Activated naive CD8-positive, alpha-beta T cell treated with anti-CD3 and anti-CD28 coated beads for 36 hours (primary cell): ENCODE measurements at regions not wholly inside any gene's neighbourhood (a gene's known extent, or its start where the extent isn't known, plus 50 kb on each side); places are given as distances from the start of the nearest gene placed in this dataset.

ENCODE experiments used
- DNase-seq: peaks from one replicate; pipeline ENCODE4 v3.0.0; 2021
- H3K27ac Mint-ChIP-seq: one replicate; pipeline ENCODE4 v1.8.0; 2022; ENCODE audit warnings: mild to moderate bottlenecking, moderate library complexity, mixed read lengths
- H3K27me3 Mint-ChIP-seq: one replicate; pipeline ENCODE4 v1.8.0; 2022; ENCODE audit warnings: mild to moderate bottlenecking, mixed read lengths
- H3K36me3 Mint-ChIP-seq: one replicate; pipeline ENCODE4 v1.8.0; 2021; ENCODE audit warnings: mild to moderate bottlenecking, mixed read lengths
- H3K4me1 Mint-ChIP-seq: one replicate; pipeline ENCODE4 v1.8.0; 2021; ENCODE audit warnings: mixed read lengths
- H3K4me3 Mint-ChIP-seq: one replicate; pipeline ENCODE4 v1.8.0; 2022; ENCODE audit warnings: mild to moderate bottlenecking, moderate library complexity, mixed read lengths
- H3K9me3 Mint-ChIP-seq: one replicate; pipeline ENCODE4 v1.8.0; 2022; ENCODE audit warnings: mixed read lengths

DNA sequence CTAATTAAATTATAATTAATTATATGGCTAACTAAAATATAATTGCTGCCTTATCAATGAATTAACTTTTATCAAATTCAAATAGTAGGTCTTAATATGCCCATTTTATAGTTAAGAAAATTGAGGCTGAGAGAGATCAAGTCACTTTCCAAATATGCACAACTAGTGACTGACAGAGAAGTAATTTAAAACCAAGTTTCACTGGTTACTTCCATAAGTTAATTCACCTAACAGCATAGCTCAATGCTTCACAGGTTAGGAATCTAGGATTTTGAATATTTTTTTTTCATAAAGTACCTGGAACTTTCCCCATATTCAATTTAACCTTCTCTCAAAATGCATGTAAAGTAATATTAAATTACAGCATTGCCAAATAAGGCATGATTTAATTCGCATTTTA is 134.4 kb upstream of the VEGFC start:
- no peaks in the 10 kb centered on the region for H3K36me3 Mint-ChIP-seq
- no peak overlapping the region for H3K27ac Mint-ChIP-seq
- H3K4me1 Mint-ChIP-seq = no peaks in the 10 kb centered on the region
- no peaks in the 10 kb centered on the region for H3K27me3 Mint-ChIP-seq
- H3K9me3 Mint-ChIP-seq = no peaks in the 10 kb centered on the region
- DNase-seq = no peak
- no peak overlapping the region for H3K4me3 Mint-ChIP-seq

DNA sequence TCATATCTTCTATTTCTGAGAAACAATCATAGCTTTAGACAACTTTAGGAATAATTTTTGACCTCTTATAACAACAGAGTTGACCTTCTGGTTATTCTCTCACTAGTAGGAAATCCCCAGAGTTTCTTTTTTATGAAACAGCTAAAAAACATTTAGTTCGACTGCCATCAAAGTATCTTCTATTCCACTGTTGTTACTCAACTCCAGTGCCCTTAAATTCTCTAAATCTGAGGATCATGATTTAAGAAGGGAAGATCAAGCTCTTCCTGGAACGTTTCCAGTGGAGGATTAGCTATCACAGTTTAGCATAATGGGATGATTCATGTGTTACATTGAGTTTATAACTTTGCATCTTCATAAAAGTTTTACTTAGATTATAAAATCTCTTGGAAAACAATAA is 134.9 kb upstream of the VEGFC start:
- no peak overlapping the region for H3K27ac Mint-ChIP-seq
- H3K27me3 Mint-ChIP-seq = no peaks in the 10 kb centered on the region
- H3K9me3 Mint-ChIP-seq = no peaks in the 10 kb centered on the region
- DNase-seq = no peak
- no peaks in the 10 kb centered on the region for H3K36me3 Mint-ChIP-seq
- H3K4me3 Mint-ChIP-seq = no peak overlapping the region
- H3K4me1 Mint-ChIP-seq = no peaks in the 10 kb centered on the region

- Mint-ChIP-seq H3K9me3 (peaks cover 1% of the 10 kb centered on the region), H3K4me3 (no peak overlapping the region), H3K27me3 (peaks cover 5% of the 10 kb centered on the region), H3K36me3 (no peaks in the 10 kb centered on the region), H3K27ac (no peak overlapping the region), H3K4me1 (no peaks in the 10 kb centered on the region)
- DNase-seq = no peak
Observed at GRCh38 chr4:176939445-176939844, 146.7 kb upstream of the VEGFC start.

DNA sequence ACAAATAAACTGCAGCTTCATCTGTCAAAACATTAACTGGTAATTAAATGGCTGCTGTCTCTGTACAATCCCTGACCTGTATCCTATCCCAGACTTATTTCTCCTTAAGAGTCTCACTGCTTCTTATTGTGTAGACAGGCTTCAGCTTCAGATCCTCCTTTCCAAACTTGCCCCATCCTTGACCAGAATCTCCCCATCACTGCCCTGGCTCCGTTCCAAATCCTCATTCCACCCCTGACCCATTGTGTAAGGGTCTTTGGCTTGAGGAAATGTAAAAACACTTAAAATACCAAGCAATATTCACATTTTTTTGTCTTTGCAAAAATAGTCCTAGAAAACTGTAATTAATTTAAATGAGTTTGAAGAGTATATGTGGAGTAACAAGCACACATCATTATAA is 152.6 kb upstream of the VEGFC start:
- H3K9me3 Mint-ChIP-seq = no peaks in the 10 kb centered on the region
- no peak for DNase-seq

DNA sequence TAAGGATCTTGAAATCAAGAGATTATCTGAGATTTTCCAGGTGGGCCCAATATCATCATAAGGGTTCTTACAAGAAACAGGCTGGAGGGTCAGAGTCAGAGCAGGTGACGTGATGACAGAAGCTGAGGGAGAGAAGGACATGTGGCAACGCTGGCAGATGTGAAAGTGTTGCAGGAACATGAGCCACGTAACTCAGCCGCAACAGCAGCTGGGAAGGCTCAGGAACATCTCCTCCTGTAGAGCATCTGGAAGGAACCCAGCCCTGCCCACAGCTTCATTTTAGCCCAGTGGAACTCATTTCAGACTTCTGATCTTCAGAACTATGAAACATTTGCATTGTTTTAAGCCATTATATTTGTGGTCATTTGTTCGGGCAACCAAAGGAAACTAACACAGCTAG is 156.3 kb upstream of the VEGFC start:
- peaks cover 4% of the 10 kb centered on the region for H3K27me3 Mint-ChIP-seq
- no peaks in the 10 kb centered on the region for H3K4me1 Mint-ChIP-seq
- no peaks in the 10 kb centered on the region for H3K9me3 Mint-ChIP-seq
- no peak for DNase-seq
- no peaks in the 10 kb centered on the region for H3K36me3 Mint-ChIP-seq
- H3K27ac Mint-ChIP-seq = no peak overlapping the region
- H3K4me3 Mint-ChIP-seq = no peak overlapping the region

More for the DNA sequence above, 152.6 kb upstream of the VEGFC start:
- no peaks in the 10 kb centered on the region for H3K4me1 Mint-ChIP-seq
- H3K36me3 Mint-ChIP-seq = no peaks in the 10 kb centered on the region
- H3K27ac Mint-ChIP-seq = no peak overlapping the region
- peaks cover 9% of the 10 kb centered on the region for H3K27me3 Mint-ChIP-seq
- no peak overlapping the region for H3K4me3 Mint-ChIP-seq

DNA sequence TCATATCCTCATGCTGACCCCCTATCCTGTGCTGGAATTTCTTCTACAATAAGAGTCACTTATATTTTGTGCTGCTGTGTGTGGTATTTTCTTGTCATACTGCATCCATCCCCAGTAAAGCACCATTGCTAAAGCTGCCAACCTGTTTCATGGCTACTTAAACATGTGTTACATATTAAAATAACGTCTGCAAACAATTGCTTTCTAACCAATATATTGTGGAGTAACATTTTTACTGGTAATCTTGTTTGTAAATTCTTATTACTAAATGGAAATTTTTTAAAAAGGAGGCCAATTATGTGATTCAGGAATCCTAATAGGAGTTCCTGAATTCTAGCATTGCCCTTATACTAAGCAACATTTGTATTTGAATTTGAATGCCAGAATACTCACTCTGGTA is 160.3 kb upstream of the VEGFC start:
- Mint-ChIP-seq H3K27me3 (no peaks in the 10 kb centered on the region), H3K27ac (no peak overlapping the region), H3K9me3 (peaks cover 6% of the 10 kb centered on the region), H3K36me3 (no peaks in the 10 kb centered on the region), H3K4me3 (no peak overlapping the region), H3K4me1 (no peaks in the 10 kb centered on the region)
- no peak for DNase-seq

GRCh38 chr4:176957353-176958118 is 164.8 kb upstream of the VEGFC start:
- Mint-ChIP-seq H3K36me3 (no peaks in the 10 kb centered on the region), H3K4me3 (no peak overlapping the region), H3K27me3 (no peaks in the 10 kb centered on the region), H3K27ac (no peak overlapping the region), H3K9me3 (peaks cover 6% of the 10 kb centered on the region), H3K4me1 (no peaks in the 10 kb centered on the region)
- DNase-seq = no peak

DNA sequence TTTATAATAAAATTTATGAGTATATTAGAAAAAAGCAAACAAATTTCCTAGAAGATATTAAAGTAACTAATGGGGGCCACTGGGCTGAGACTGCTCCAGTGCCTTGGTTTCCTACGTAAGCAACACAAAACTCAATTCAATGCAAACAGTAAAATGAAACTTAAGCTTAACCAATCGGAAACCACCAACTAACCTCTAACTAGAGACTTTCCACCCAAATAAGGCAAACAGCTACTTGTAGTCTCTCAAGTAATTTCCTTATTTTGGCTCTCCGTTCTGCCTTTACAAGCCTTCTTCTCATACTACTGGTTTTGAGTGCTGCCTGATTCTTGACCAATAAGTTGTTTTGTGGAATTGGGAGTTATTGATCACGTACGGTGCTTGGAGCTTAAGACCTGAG is 167.3 kb upstream of the VEGFC start:
- Mint-ChIP-seq H3K9me3 (peaks cover 3% of the 10 kb centered on the region), H3K36me3 (no peaks in the 10 kb centered on the region)

DNA sequence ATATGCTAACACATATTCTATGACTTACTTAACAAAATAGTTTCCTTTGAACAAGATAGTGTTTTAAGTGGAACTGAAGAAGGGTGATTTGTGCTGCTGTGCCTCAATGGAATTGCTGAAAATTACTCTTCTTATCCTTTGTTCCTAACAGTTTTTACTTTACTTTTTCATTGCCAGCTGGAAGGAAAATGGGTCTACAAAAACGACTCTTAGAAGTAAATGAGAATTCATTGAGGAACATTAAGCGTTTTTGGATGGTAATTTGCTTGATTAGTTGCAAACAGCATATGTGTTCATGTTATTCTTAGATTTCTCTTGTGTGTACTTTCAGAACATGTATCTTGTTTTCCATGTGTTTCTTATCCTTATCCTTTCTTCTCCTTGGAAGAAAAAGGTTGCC is 170.4 kb upstream of the VEGFC start:
- Mint-ChIP-seq H3K4me3 (no peak overlapping the region), H3K9me3 (no peaks in the 10 kb centered on the region), H3K27me3 (no peaks in the 10 kb centered on the region), H3K27ac (no peak overlapping the region), H3K36me3 (no peaks in the 10 kb centered on the region), H3K4me1 (no peaks in the 10 kb centered on the region)
- DNase-seq = no peak

More for the DNA sequence above, 167.3 kb upstream of the VEGFC start:
- H3K27ac Mint-ChIP-seq = no peak overlapping the region
- H3K4me1 Mint-ChIP-seq = no peaks in the 10 kb centered on the region
- no peaks in the 10 kb centered on the region for H3K27me3 Mint-ChIP-seq
- H3K4me3 Mint-ChIP-seq = no peak overlapping the region
- no peak for DNase-seq

DNA sequence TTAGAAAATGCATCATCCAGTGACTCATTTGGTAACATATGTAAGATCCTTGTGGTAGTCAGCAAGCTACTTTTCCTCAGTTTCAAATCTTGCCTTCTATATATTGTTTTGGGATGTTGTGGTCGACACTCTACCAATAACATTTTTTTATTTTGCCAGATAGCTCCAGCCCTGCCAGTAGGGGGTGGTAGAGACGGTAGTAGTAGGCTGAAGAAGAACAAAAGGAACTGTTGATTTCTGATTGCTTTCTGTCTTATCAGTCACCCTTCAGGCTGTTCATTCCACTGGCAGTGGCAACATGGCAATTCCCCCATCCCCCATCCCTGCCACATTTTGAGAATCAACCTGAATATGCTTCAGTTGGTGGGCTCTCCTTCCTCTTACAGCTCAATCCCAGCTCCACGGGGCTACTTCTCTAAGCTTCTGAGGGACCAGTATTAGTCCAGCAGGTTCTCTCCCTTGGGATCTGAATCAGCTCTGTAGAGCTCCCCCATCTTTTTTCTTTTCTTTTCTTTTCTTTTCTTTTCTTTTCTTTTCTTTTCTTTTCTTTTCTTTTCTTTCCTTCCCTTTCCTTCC is 171.5 kb upstream of the VEGFC start:
- no peak overlapping the region for H3K27ac Mint-ChIP-seq
- H3K4me1 Mint-ChIP-seq = no peaks in the 10 kb centered on the region
- H3K27me3 Mint-ChIP-seq = no peaks in the 10 kb centered on the region
- H3K4me3 Mint-ChIP-seq = no peak overlapping the region
- no peaks in the 10 kb centered on the region for H3K9me3 Mint-ChIP-seq
- H3K36me3 Mint-ChIP-seq = no peaks in the 10 kb centered on the region
- no peak for DNase-seq

GRCh38 chr4:176967586-176967985 is 174.9 kb upstream of the VEGFC start:
- DNase-seq = no peak
- no peaks in the 10 kb centered on the region for H3K36me3 Mint-ChIP-seq
- no peaks in the 10 kb centered on the region for H3K4me1 Mint-ChIP-seq
- no peaks in the 10 kb centered on the region for H3K9me3 Mint-ChIP-seq
- no peak overlapping the region for H3K27ac Mint-ChIP-seq
- no peak overlapping the region for H3K4me3 Mint-ChIP-seq
- H3K27me3 Mint-ChIP-seq = no peaks in the 10 kb centered on the region

DNA sequence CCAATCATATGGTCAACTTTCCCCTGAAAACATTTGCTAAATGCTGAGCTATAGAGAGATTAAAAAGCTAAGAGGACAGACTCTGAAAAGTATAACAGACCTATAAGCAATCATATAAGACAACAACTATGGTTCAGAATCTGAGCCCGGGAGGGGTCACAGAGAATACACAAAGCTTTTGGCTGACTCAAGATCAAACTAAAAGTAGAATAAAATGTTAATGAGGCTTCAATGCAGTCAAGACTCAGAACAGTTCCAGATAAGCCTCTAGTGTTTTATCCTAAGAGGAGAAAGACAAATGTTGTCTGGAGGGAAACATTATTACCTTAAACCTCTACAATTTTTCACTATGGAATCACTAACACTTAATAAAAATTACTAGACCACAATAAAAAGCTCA is 175.4 kb upstream of the VEGFC start:
- Mint-ChIP-seq H3K9me3 (no peaks in the 10 kb centered on the region), H3K27me3 (no peaks in the 10 kb centered on the region), H3K27ac (no peak overlapping the region), H3K36me3 (no peaks in the 10 kb centered on the region), H3K4me3 (no peak overlapping the region), H3K4me1 (no peaks in the 10 kb centered on the region)
- DNase-seq = no peak

DNA sequence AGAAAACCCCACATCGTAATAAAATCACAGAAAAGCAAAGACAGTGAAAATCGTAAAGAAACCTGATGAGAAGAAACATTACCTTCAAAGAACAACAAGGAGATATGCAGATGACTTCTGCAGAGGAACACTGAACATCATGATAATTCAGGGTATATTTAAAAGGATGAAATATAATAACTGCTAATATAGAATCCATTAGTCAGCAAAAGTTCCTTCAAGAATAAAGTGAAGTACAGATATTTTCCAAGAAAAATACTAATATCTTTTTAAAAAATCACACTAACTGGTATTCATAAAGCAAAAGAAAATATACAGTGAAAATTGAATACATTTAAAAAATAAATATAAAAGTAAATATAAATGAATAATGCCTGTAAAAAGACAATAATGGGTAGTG is 176.3 kb upstream of the VEGFC start:
- Mint-ChIP-seq H3K27me3 (no peaks in the 10 kb centered on the region), H3K4me1 (no peaks in the 10 kb centered on the region), H3K27ac (no peak overlapping the region), H3K4me3 (no peak overlapping the region), H3K9me3 (no peaks in the 10 kb centered on the region), H3K36me3 (no peaks in the 10 kb centered on the region)
- DNase-seq = no peak

DNA sequence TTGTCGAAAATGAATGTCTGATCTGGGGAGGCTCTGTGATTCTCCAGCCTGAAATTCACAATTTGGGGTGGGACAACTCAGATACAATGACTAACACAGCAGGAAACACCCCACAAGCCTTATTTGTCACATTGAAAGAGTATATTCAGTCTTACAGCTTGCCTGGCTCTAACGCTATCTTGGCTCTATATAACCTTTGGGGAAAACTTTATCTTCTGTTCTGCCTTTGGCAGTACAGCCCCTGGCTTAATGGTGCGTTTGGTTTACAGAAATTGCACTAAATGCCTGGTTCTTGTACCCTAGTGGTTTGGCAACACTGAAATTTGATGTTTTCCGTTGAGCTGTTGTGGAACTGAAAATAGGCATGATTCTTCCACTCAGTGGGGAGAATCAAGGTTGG is 178.1 kb upstream of the VEGFC start:
- Mint-ChIP-seq H3K27me3 (no peaks in the 10 kb centered on the region), H3K4me1 (no peaks in the 10 kb centered on the region), H3K27ac (no peak overlapping the region), H3K9me3 (no peaks in the 10 kb centered on the region), H3K4me3 (no peak overlapping the region), H3K36me3 (no peaks in the 10 kb centered on the region)
- no peak for DNase-seq

GRCh38 chr4:176971576-176972115 is 178.9 kb upstream of the VEGFC start:
- Mint-ChIP-seq H3K4me3 (no peak overlapping the region), H3K9me3 (no peaks in the 10 kb centered on the region)
- no peak for DNase-seq

DNA sequence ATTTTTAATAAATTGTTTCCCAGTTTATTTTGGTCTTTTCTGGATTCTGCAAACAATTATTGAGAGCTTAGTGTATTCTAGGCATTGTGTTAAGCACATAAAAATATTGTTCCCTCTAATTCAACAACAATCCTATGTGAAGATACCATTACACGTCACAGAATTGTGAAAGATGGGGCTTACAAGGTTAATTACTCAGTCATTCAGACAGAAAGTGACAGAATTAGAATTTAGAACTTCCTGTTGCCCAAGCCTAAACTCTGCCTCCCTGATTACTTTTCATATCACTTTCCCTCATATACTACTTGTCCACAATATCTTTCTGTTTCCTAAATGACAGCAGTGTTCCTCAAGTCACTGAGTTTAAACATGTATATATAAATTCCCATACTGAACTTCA is 186.7 kb upstream of the VEGFC start:
- H3K36me3 Mint-ChIP-seq = no peaks in the 10 kb centered on the region
- H3K27me3 Mint-ChIP-seq = no peaks in the 10 kb centered on the region

More at GRCh38 chr4:176971576-176972115, 178.9 kb upstream of the VEGFC start:
- Mint-ChIP-seq H3K27ac (no peak overlapping the region), H3K4me1 (no peaks in the 10 kb centered on the region), H3K36me3 (no peaks in the 10 kb centered on the region), H3K27me3 (no peaks in the 10 kb centered on the region)

More for the DNA sequence above, 186.7 kb upstream of the VEGFC start:
- H3K27ac Mint-ChIP-seq = no peak overlapping the region
- DNase-seq = no peak
- H3K9me3 Mint-ChIP-seq = no peaks in the 10 kb centered on the region
- H3K4me3 Mint-ChIP-seq = no peak overlapping the region
- no peaks in the 10 kb centered on the region for H3K4me1 Mint-ChIP-seq
